ENCODE measurements at regions not wholly inside any gene's neighbourhood (a gene's known extent, or its start where the extent isn't known, plus 50 kb on each side); places are given as distances from the start of the nearest gene placed in this dataset.

DNA sequence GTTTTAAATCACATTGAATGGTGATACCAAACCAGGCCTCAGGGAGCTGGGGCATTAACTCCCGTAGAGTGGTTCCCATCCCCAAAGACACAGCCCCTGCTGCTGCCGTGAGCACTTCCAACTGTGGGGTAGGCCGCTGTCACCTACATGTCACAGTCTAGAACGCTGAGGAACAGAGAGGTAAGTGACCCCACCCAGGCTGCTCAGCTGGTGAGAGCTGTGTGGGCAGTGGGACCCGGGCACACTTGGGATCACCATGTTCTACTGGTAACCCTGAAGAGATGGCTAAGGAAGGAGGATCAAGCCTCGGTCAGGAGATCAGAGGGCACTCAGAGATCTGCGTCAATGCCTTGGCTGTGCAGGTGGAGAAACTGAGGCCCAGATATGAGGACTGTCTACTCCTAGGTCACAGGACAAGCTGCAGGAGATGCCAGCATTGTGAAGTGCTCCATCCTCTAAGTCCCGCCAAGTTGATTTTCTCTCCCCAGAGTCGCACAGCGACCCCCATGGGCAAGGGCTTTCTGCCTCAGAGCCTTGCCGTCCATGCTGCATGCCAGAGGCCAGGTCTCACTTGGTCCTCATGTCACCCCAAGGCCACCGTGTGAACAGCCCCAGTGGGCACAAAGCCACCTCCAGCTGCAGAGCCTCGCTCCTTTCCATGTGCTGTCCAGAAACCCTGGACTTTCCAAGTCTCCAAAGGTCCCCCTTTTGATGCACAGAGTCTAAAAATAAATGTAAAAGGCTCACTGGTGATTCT lies 144.2 kb upstream of the OTOS start:
- TF ChIP-seq, protein P1, sequence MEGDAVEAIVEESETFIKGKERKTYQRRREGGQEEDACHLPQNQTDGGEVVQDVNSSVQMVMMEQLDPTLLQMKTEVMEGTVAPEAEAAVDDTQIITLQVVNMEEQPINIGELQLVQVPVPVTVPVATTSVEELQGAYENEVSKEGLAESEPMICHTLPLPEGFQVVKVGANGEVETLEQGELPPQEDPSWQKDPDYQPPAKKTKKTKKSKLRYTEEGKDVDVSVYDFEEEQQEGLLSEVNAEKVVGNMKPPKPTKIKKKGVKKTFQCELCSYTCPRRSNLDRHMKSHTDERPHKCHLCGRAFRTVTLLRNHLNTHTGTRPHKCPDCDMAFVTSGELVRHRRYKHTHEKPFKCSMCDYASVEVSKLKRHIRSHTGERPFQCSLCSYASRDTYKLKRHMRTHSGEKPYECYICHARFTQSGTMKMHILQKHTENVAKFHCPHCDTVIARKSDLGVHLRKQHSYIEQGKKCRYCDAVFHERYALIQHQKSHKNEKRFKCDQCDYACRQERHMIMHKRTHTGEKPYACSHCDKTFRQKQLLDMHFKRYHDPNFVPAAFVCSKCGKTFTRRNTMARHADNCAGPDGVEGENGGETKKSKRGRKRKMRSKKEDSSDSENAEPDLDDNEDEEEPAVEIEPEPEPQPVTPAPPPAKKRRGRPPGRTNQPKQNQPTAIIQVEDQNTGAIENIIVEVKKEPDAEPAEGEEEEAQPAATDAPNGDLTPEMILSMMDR (IDR thresholded peaks at IDR 0.05): no peak
- TF ChIP-seq POLR2A (IDR thresholded peaks at IDR 0.05): no peak
